HepG2 (cell line): ENCODE measurements at regions not wholly inside any gene's neighbourhood (a gene's known extent, or its start where the extent isn't known, plus 50 kb on each side); places are given as distances from the start of the nearest gene placed in this dataset.

Experiments
- CREBL2 ChIP-seq: sonication (generic); formaldehyde crosslinking; IDR thresholded peaks from 2 replicates; pipeline ENCODE4 v1.8.1; 2023; ENCODE audit warnings: missing genetic modification reagents, mild to moderate bottlenecking, borderline replicate concordance
- GTF2F1 ChIP-seq: fragments of 150-350 bp; IDR thresholded peaks from 2 replicates; pipeline ENCODE4 v1.6.1; 2014; ENCODE audit warnings: low read length
- HNRNPH1 ChIP-seq: fragments of 200-400 bp; formaldehyde crosslinking; optimal IDR thresholded peaks from 2 replicates; pipeline ENCODE3; 2017; ENCODE audit warnings: mild to moderate bottlenecking, low read depth, low read length
- HOXA3 ChIP-seq: sonication (generic); formaldehyde crosslinking; IDR thresholded peaks from 2 replicates; pipeline ENCODE4 v1.5.0; 2020; ENCODE audit warnings: missing genetic modification reagents
- KLF16 ChIP-seq, 2 experiments: sonication (generic) in 1 of 2; formaldehyde crosslinking in 1 of 2; IDR thresholded peaks; 2 replicates each; pipeline versions ENCODE4 v1.6.1 to v1.8.0; 2016 to 2023; ENCODE audit warnings: missing genetic modification reagents in 2 of 2, missing compliant biosample characterization in 1 of 2
- MED8 ChIP-seq: sonication (generic); formaldehyde crosslinking; IDR thresholded peaks from 2 replicates; pipeline ENCODE4 v1.8.1; 2023; ENCODE audit warnings: mild to moderate bottlenecking, missing genetic modification reagents; ENCODE audit not compliant: insufficient replicate concordance
- SMC3 ChIP-seq: IDR thresholded peaks from 2 replicates; pipeline ENCODE4 v1.6.1; 2011; ENCODE audit warnings: low read length, improper control_type of control experiment
- SNAPC2 ChIP-seq: sonication (generic); formaldehyde crosslinking; IDR thresholded peaks from 2 replicates; pipeline ENCODE4 v1.8.1; 2022; ENCODE audit warnings: mild to moderate bottlenecking, missing genetic modification reagents
- STAG1 ChIP-seq: sonication (generic); formaldehyde crosslinking; IDR thresholded peaks from 2 replicates; pipeline ENCODE4 v1.4.0; 2020; ENCODE audit warnings: missing genetic modification reagents
- YY1 ChIP-seq: IDR thresholded peaks from 2 replicates; pipeline ENCODE4 v1.6.1; 2011; ENCODE audit warnings: low read length, low read depth, moderate library complexity, mild to moderate bottlenecking; ENCODE audit not compliant: insufficient read depth, insufficient replicate concordance
- ZFP41 ChIP-seq: sonication (generic); formaldehyde crosslinking; IDR thresholded peaks from 2 replicates; pipeline ENCODE4 v1.4.0; 2020; ENCODE audit warnings: mild to moderate bottlenecking, missing genetic modification reagents, borderline replicate concordance
- ZMYM3 ChIP-seq: sonication (generic); formaldehyde crosslinking; IDR thresholded peaks from 2 replicates; pipeline ENCODE4 v1.5.1; 2020; ENCODE audit warnings: mild to moderate bottlenecking, missing genetic modification reagents
- ZNF235 ChIP-seq: sonication (generic); formaldehyde crosslinking; IDR thresholded peaks from 2 replicates; pipeline ENCODE4 v1.8.1; 2023; ENCODE audit warnings: mild to moderate bottlenecking, missing genetic modification reagents, borderline replicate concordance
- ZNF318 ChIP-seq: sonication (generic); formaldehyde crosslinking; IDR thresholded peaks from 2 replicates; pipeline ENCODE4 v1.4.0; 2020; ENCODE audit warnings: mild to moderate bottlenecking, missing genetic modification reagents
- ZNF33B ChIP-seq: sonication (generic); formaldehyde crosslinking; IDR thresholded peaks from 2 replicates; pipeline ENCODE4 v1.5.1; 2020; ENCODE audit warnings: mild to moderate bottlenecking, missing genetic modification reagents
- ZNF598 ChIP-seq: sonication (generic); formaldehyde crosslinking; IDR thresholded peaks from 2 replicates; pipeline ENCODE4 v1.5.1; 2020; ENCODE audit warnings: mild to moderate bottlenecking, missing genetic modification reagents, borderline replicate concordance
- ZNF614 ChIP-seq: IDR thresholded peaks from 2 replicates; pipeline ENCODE4 v1.6.1; 2018; ENCODE audit warnings: missing biosample characterization, missing genetic modification reagents, inconsistent platforms, borderline replicate concordance
- ZNF768 ChIP-seq: sonication (generic); formaldehyde crosslinking; IDR thresholded peaks from 2 replicates; pipeline ENCODE4 v1.4.0; 2020; ENCODE audit warnings: missing genetic modification reagents
- ZSCAN5A ChIP-seq: sonication (generic); formaldehyde crosslinking; IDR thresholded peaks from 2 replicates; pipeline ENCODE4 v1.8.0; 2022; ENCODE audit warnings: mild to moderate bottlenecking, missing genetic modification reagents, borderline replicate concordance

- TF ChIP-seq ZNF318 (peak; percentile 23; the same call in 1 of the 2 replicates), ZNF235 (CRISPR knock-in tag) (0 out of 2 replicates have a peak, but pooled peaks have one; percentile 52), ZMYM3 (peak; percentile 30; the same call in 1 of the 2 replicates), ZNF33B (CRISPR knock-in tag) (no peak), ZFP41 (CRISPR knock-in tag) (no peak), GTF2F1 (no peak), ZNF614 (CRISPR knock-in tag) (0 out of 2 replicates have a peak, but pooled peaks have one; percentile 29), ZSCAN5A (CRISPR knock-in tag) (0 out of 2 replicates have a peak, but pooled peaks have one; percentile 48), ZNF598 (CRISPR knock-in tag) (0 out of 2 replicates have a peak, but pooled peaks have one; percentile 62), HOXA3 (CRISPR knock-in tag) (peak; percentile 29; the same call in 1 of the 2 replicates), CREBL2 (CRISPR knock-in tag) (0 out of 2 replicates have a peak, but pooled peaks have one; percentile 39), ZNF768 (peak; percentile 65; the same call in 1 of the 2 replicates), KLF16 (CRISPR knock-in tag; IDR thresholded peaks at IDR 0.05) (0 out of 4 replicates have a peak, but pooled peaks of 1 of the 2 experiments have one; percentile 28), SNAPC2 (CRISPR knock-in tag) (0 out of 2 replicates have a peak, but pooled peaks have one; percentile 44), YY1 (peak; percentile 87), STAG1 (CRISPR knock-in tag) (peak; percentile 96), SMC3 (peak; percentile 58), MED8 (CRISPR knock-in tag) (peak; percentile 19), HNRNPH1 (no peak)
Observed at GRCh38 chr2:200054681-200055468, 99.5 kb downstream of the MAIP1 start (continued).
